Stimulated activated CD4-positive, alpha-beta T cell treated with anti-CD3 and anti-CD28 coated beads, Interleukin-1b, Interleukin-23, amount 100 ng/mL, for 1 hour (primary cell): ENCODE measurements at regions not wholly inside any gene's neighbourhood (a gene's known extent, or its start where the extent isn't known, plus 50 kb on each side); places are given as distances from the start of the nearest gene placed in this dataset.

ENCODE experiments used
- DNase-seq, 2 donors: peaks; one replicate each; pipeline ENCODE4 v3.0.0-alpha.2; 2020; ENCODE audit warnings: low read depth in 2 of 2

- no peak for DNase-seq
Measured at GRCh38 chr14:101227611-101228594, 324.4 kb upstream of the RTL1 start.

- no peak for DNase-seq
Measured at GRCh38 chr14:101228949-101229541, 325.5 kb upstream of the RTL1 start.

DNA sequence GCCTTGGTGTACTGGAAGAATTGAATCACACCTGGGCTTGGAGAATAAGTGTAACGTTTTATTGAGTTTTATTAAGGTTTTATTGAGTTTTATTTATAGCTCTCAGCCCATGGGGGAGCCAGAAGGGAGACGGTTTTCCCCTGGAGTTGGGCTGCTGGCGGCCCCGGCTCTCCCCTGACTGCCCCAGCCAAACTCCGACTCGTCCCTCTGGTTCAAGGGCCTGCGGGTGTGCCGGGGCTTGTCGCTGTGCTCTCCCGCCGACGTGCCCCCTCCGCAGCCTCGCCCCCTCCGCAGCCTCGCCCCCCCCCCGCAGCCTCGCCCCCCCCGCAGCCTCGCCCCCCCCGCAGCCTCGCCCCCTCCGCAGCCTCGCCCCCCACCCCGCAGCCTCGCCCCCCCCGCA, 326.1 kb upstream of the RTL1 start:
- DNase-seq: no peak

DNA sequence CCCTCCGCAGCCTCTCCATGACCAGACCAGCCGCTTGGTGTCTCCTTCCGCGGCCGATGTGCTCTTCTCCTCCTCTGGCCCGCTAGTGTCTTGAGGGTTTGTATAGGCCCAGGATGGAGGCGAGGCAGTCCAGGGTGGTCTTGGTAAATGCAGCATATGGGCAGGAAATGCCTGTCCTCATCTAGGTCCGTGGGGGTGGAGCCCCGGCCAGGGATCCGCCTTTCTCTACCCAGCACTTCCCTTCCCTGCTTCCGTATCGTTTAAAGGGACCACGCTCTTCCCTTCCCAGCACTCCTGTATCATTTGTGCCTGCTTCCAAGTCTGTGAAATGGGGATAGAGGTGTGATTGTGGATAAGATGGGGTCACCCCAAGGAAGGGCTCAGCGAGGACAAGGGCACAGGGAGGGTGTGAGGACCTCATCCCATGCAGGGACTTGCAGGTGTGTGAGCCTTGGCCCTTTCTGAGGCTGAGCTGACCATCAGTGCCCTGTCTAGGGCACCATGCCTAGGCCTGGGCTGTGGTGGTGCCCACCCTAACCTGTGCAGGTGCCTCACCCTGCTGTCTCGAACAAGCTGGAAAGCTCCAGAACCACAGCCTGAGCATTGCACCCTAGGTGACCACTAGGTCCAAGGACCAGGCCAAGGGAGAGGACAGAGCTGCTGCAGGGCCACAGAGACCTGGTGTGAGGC, 326.8 kb upstream of the RTL1 start:
- no peak for DNase-seq

DNA sequence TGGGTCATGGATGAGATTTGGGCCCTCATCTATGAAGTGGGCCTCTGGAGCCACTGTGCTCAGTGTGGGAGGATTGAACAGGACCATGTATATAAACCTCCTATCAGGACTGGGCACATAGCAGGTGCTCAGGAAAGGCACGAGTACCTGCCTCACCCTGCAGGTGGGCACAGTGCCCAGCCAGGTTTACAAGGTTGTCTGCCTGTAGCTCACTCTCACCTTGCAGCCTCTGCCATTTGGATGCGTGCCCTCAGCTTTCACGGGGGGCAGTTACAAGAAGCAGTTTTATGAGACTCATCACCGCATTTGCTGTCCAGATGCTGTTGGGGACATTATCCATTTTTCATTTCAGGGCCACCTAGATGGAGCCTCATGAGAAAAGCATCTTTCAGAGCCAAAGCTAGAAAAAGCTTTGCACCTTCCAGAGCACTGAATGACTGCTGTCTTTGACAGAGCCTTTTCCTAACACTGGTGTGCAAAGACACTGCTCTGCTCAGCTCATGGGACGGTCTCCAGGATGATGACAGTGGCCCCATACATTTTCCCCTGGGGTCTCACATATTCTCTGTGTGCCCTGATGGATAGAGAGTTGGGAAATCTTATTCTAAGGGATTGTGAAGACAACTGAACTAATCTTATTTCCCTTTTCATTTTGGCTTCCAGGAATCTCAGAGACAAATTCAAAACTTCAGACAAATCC, 327.5 kb upstream of the RTL1 start:
- no peak for DNase-seq

- no peak for DNase-seq
Measured at GRCh38 chr14:101231828-101232227, 328.3 kb upstream of the RTL1 start.

GRCh38 chr14:101232340-101233020, 328.8 kb upstream of the DIO3 start:
- DNase-seq: no peak

DNA sequence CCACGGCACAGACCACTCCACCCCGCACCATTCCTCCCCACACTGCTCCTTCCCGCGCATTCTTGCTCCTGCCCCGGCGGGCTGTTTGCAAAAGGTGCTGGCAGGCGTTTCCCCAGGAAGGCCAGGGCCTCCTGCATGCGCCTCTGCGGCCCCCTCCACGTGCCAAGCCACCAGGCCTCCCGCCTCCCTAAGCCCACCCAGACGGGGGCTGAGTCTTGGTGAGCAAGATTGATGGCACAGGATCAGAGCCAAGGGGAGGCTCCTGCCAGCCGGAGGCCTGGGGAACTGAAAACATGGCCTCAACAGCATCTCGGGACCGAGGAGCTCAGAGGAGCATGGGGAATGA, 328.3 kb upstream of the DIO3 start:
- no peak for DNase-seq

GRCh38 chr14:101233391-101233790, 327.9 kb upstream of the DIO3 start:
- no peak for DNase-seq

DNA sequence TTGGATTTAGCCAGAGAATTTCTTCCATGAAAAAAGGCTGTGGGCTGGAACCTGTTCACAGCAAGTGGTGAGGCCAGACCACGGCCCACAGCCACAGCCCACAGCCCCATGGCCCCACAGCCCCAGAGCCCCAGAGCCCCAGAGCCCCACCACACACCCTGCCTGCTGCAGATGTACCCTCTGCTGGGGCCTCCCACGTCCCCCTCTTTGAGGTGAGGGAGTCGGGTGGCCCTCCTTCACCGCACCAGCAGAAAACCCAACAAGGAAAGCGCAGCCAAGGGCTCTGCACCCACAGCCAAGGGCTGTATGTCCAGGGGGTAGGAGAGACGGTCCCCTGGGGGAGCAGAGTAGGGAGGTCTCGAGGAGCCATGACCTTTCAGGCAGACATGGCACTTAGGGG, 327.5 kb upstream of the DIO3 start:
- no peak for DNase-seq

GRCh38 chr14:101234244-101234937, 326.9 kb upstream of the DIO3 start:
- no peak for DNase-seq

GRCh38 chr14:101234999-101235334, 326.3 kb upstream of the DIO3 start:
- no peak for DNase-seq

GRCh38 chr14:101235335-101236103, 325.8 kb upstream of the DIO3 start:
- DNase-seq: no peak

DNA sequence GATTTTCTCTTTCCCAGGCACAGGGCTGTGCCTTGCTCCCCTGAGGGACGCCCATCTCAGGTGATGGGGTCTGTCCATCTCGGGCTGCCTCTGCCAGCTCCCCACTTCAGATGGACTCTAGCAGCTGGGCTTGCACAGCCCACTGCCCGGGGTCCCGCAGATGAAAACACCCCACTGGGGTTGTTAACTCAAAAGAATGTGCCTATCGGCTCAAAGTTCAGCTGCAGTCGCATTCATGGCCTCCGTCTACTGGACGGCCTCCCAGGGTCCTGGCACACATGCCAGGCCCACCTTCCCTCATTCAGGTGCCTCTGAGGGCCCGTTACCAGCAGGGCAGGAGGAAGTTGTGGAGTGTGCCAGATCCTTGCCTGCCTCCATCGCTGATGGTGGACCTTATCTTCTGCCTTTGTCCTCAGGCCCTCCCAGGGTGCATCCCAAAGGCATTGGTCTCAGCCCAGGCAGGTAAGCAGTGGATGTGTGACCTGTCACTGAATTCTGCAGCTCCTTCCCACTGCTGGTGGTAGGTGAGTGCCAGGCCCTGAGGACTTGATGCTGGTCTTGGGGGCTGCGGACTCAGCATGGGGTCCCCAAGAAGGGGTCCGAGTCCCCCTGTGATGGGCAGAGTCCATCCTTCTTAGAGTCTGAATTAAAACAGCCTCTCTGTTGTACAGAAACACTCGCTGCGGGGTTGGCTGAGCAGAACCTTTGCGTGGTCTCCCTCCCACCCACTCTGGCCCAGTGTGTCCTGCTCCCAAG, 324.6 kb upstream of the DIO3 start:
- DNase-seq: no peak

DNA sequence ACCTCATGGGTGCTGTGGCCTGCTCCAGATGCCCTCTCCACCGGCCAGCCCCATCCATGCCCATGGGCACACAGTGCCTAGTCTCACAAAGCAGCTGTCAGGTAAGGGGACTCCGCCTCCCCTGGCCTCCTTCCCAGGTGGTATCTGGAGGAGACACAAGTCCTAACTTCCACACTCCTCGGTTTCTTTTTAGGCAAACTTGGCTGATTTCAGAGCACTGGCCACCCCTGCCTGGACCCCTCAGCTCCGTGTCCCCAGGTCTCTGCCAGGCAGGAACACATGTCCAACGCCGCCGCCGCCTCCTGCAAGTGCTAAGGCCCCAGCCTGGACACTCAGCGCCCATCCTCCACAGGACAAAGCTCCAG, 324.1 kb upstream of the DIO3 start:
- DNase-seq: no peak

DNA sequence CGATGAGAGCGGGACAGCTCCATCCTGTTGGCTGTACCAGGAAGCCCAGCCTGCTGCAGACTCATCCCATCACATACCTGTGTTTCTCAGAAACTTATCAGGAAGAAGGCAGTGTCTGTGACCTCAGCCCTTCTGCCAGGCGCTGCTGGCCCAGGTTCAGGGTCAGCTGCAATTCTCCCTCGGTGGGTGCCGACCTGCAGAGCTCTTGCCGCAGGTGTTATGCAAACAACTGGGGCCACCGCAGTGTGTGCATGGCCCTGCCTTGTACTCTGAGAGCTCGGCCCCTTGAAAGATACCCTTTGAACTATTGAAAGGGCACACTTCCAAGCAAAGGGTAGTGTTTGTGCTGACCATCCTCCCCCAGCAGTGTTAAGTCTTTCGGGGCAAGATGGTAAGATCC, 322.2 kb upstream of the DIO3 start:
- DNase-seq: no peak

- DNase-seq: no peak
Measured at GRCh38 chr14:101241147-101241546, 320.1 kb upstream of the DIO3 start.

DNA sequence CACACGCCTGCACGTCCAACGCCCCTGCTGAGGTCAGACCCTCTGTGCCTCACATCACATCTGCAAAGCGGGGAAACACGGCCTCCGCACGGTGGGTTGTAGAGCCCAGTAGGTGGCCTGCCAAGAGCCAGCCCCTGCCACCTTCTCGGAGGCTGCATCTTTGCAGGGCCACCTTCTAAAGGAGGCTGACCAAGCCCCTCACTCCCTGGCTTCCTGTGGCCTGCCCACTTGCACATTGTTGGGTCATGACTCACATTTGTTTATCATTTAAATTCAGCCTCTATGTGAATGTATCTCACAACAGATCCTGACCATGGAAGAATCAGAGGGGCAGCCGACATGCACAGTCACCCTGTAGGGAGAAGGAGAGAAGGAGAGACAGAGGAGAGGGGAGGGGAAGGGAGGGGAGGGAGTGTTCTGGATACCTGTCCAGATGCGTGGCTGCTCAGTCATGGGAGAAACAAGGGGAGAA, 319.5 kb upstream of the DIO3 start:
- no peak for DNase-seq
